ENCODE measurements at regions not wholly inside any gene's neighbourhood (a gene's known extent, or its start where the extent isn't known, plus 50 kb on each side); places are given as distances from the start of the nearest gene placed in this dataset.

- H3K9ac ChIP-seq (ENCODE audit: low read depth, low read length, poor library complexity): no peak overlapping the region
- no peak overlapping the region for H2BK120ac ChIP-seq (ENCODE audit: low read depth, low read length)
- no peak overlapping the region for H3K4me2 ChIP-seq (ENCODE audit: insufficient read depth, low read length, poor library complexity, severe bottlenecking)
- H3K4ac ChIP-seq (ENCODE audit: low read length): no peak overlapping the region
- no peaks in the 10 kb centered on the region for H3K79me1 ChIP-seq (ENCODE audit: low read depth, low read length)
- no peak overlapping the region for H2BK5ac ChIP-seq (ENCODE audit: low read length)
- DNase-seq (ENCODE audit: low spot score): no peak
- no peaks in the 10 kb centered on the region for H3K9me3 ChIP-seq (replicated peaks in 1 of 2; ENCODE audit: control insufficient read depth in 2 of 2, insufficient read depth in 1 of 2, low read depth in 1 of 2, low read length in 2 of 2)
- no peak overlapping the region for H3K27ac ChIP-seq (replicated peaks; ENCODE audit: low read length)
- no peak overlapping the region for H3K18ac ChIP-seq (ENCODE audit: low read length)
- H3K14ac ChIP-seq (ENCODE audit: low read length): no peak overlapping the region
- H2BK15ac ChIP-seq (ENCODE audit: low read length): no peak overlapping the region
- H3K4me3 ChIP-seq (ENCODE audit: low read length in 2 of 2): no peak overlapping the region
- H4K91ac ChIP-seq (ENCODE audit: low read depth, low read length, poor library complexity): no peak overlapping the region
- no peaks in the 10 kb centered on the region for H3K27me3 ChIP-seq (ENCODE audit: control insufficient read depth in 3 of 3, insufficient read depth in 3 of 3, low read depth in 1 of 3, low read length in 3 of 3)
- H3K4me1 ChIP-seq (ENCODE audit: control insufficient read depth in 2 of 2, insufficient read depth in 1 of 2, low read depth in 1 of 2, low read length in 2 of 2): no peaks in the 10 kb centered on the region
- H3K36me3 ChIP-seq (replicated peaks in 1 of 2; ENCODE audit: control insufficient read depth in 2 of 2, insufficient read depth in 2 of 2, low read length in 2 of 2): no peaks in the 10 kb centered on the region
- no peak overlapping the region for H2BK12ac ChIP-seq (ENCODE audit: low read length)
- H4K8ac ChIP-seq (ENCODE audit: low read depth, low read length): no peak overlapping the region
- H2AK5ac ChIP-seq (ENCODE audit: low read depth, low read length): no peak overlapping the region
- no peak overlapping the region for H3K23ac ChIP-seq (ENCODE audit: low read depth, low read length, poor library complexity)
- H2AFZ ChIP-seq (ENCODE audit: low read length): no peak overlapping the region
- no CpG with 5 or more reads among the region's 3 CpGs for WGBS, 2 donors (ENCODE audit: extremely low coverage in 2 of 2, insufficient read length in 2 of 2, insufficient replicate concordance in 1 of 2)
Observed at GRCh38 chr5:24068524-24068923, 561.1 kb downstream of the PRDM9 start.

GRCh38 chr5:24073107-24073506 is 565.7 kb downstream of the PRDM9 start:
- Histone ChIP-seq H2AK5ac (ENCODE audit: low read depth, low read length) (no peak overlapping the region), H3K27me3 (ENCODE audit: control insufficient read depth in 3 of 3, insufficient read depth in 3 of 3, low read depth in 1 of 3, low read length in 3 of 3) (no peaks in the 10 kb centered on the region), H3K4ac (ENCODE audit: low read length) (no peak overlapping the region), H4K91ac (ENCODE audit: low read depth, low read length, poor library complexity) (no peak overlapping the region), H3K9ac (ENCODE audit: low read depth, low read length, poor library complexity) (no peak overlapping the region), H3K23ac (ENCODE audit: low read depth, low read length, poor library complexity) (no peak overlapping the region), H3K9me3 (replicated peaks in 1 of 2; ENCODE audit: control insufficient read depth in 2 of 2, insufficient read depth in 1 of 2, low read depth in 1 of 2, low read length in 2 of 2) (no peaks in the 10 kb centered on the region), H2BK15ac (ENCODE audit: low read length) (no peak overlapping the region), H4K8ac (ENCODE audit: low read depth, low read length) (no peak overlapping the region), H2BK5ac (ENCODE audit: low read length) (no peak overlapping the region), H3K36me3 (replicated peaks in 1 of 2; ENCODE audit: control insufficient read depth in 2 of 2, insufficient read depth in 2 of 2, low read length in 2 of 2) (no peaks in the 10 kb centered on the region), H3K14ac (ENCODE audit: low read length) (no peak overlapping the region), H2BK120ac (ENCODE audit: low read depth, low read length) (no peak overlapping the region), H3K79me1 (ENCODE audit: low read depth, low read length) (no peaks in the 10 kb centered on the region), H3K18ac (ENCODE audit: low read length) (no peak overlapping the region), H3K27ac (replicated peaks; ENCODE audit: low read length) (no peak overlapping the region), H2BK12ac (ENCODE audit: low read length) (no peak overlapping the region), H3K4me2 (ENCODE audit: insufficient read depth, low read length, poor library complexity, severe bottlenecking) (no peak overlapping the region), H3K4me1 (ENCODE audit: control insufficient read depth in 2 of 2, insufficient read depth in 1 of 2, low read depth in 1 of 2, low read length in 2 of 2) (no peaks in the 10 kb centered on the region), H2AFZ (ENCODE audit: low read length) (no peak overlapping the region), H3K4me3 (ENCODE audit: low read length in 2 of 2) (no peak overlapping the region)
- DNase-seq (ENCODE audit: low spot score): no peak
- no CpG with 5 or more reads among the region's 4 CpGs for WGBS, 2 donors (ENCODE audit: extremely low coverage in 2 of 2, insufficient read length in 2 of 2, insufficient replicate concordance in 1 of 2)

- no peak overlapping the region for H3K4ac ChIP-seq (ENCODE audit: low read length)
- H3K14ac ChIP-seq (ENCODE audit: low read length): no peak overlapping the region
- H3K79me1 ChIP-seq (ENCODE audit: low read depth, low read length): no peaks in the 10 kb centered on the region
- no peak overlapping the region for H4K91ac ChIP-seq (ENCODE audit: low read depth, low read length, poor library complexity)
- H4K8ac ChIP-seq (ENCODE audit: low read depth, low read length): no peak overlapping the region
- H3K18ac ChIP-seq (ENCODE audit: low read length): no peak overlapping the region
- no peak overlapping the region for H2AFZ ChIP-seq (ENCODE audit: low read length)
- no CpG with 5 or more reads among the region's 2 CpGs for WGBS, 2 donors (ENCODE audit: extremely low coverage in 2 of 2, insufficient read length in 2 of 2, insufficient replicate concordance in 1 of 2)
- no peak overlapping the region for H3K27ac ChIP-seq (replicated peaks; ENCODE audit: low read length)
- no peaks in the 10 kb centered on the region for H3K27me3 ChIP-seq (ENCODE audit: control insufficient read depth in 3 of 3, insufficient read depth in 3 of 3, low read depth in 1 of 3, low read length in 3 of 3)
- DNase-seq (ENCODE audit: low spot score): no peak
- H3K4me3 ChIP-seq (ENCODE audit: low read length in 2 of 2): no peak overlapping the region
- no peaks in the 10 kb centered on the region for H3K9me3 ChIP-seq (replicated peaks in 1 of 2; ENCODE audit: control insufficient read depth in 2 of 2, insufficient read depth in 1 of 2, low read depth in 1 of 2, low read length in 2 of 2)
- H3K36me3 ChIP-seq (replicated peaks in 1 of 2; ENCODE audit: control insufficient read depth in 2 of 2, insufficient read depth in 2 of 2, low read length in 2 of 2): no peaks in the 10 kb centered on the region
- no peak overlapping the region for H3K23ac ChIP-seq (ENCODE audit: low read depth, low read length, poor library complexity)
- no peak overlapping the region for H2BK15ac ChIP-seq (ENCODE audit: low read length)
- no peak overlapping the region for H3K4me2 ChIP-seq (ENCODE audit: insufficient read depth, low read length, poor library complexity, severe bottlenecking)
- no peaks in the 10 kb centered on the region for H3K4me1 ChIP-seq (ENCODE audit: control insufficient read depth in 2 of 2, insufficient read depth in 1 of 2, low read depth in 1 of 2, low read length in 2 of 2)
- no peak overlapping the region for H2BK120ac ChIP-seq (ENCODE audit: low read depth, low read length)
- H2AK5ac ChIP-seq (ENCODE audit: low read depth, low read length): no peak overlapping the region
- no peak overlapping the region for H3K9ac ChIP-seq (ENCODE audit: low read depth, low read length, poor library complexity)
- H2BK5ac ChIP-seq (ENCODE audit: low read length): no peak overlapping the region
- no peak overlapping the region for H2BK12ac ChIP-seq (ENCODE audit: low read length)
Observed at GRCh38 chr5:24080046-24080445, 564.7 kb downstream of the CDH10 start.

- Histone ChIP-seq H3K4me1 (ENCODE audit: control insufficient read depth in 2 of 2, insufficient read depth in 1 of 2, low read depth in 1 of 2, low read length in 2 of 2) (no peaks in the 10 kb centered on the region), H3K9ac (ENCODE audit: low read depth, low read length, poor library complexity) (no peak overlapping the region), H3K27me3 (ENCODE audit: control insufficient read depth in 3 of 3, insufficient read depth in 3 of 3, low read depth in 1 of 3, low read length in 3 of 3) (no peaks in the 10 kb centered on the region), H4K91ac (ENCODE audit: low read depth, low read length, poor library complexity) (no peak overlapping the region), H3K4ac (ENCODE audit: low read length) (no peak overlapping the region), H2BK12ac (ENCODE audit: low read length) (no peak overlapping the region), H3K23ac (ENCODE audit: low read depth, low read length, poor library complexity) (no peak overlapping the region), H2AK5ac (ENCODE audit: low read depth, low read length) (no peak overlapping the region), H3K18ac (ENCODE audit: low read length) (no peak overlapping the region), H3K27ac (replicated peaks; ENCODE audit: low read length) (no peak overlapping the region), H3K9me3 (replicated peaks in 1 of 2; ENCODE audit: control insufficient read depth in 2 of 2, insufficient read depth in 1 of 2, low read depth in 1 of 2, low read length in 2 of 2) (no peaks in the 10 kb centered on the region), H3K79me1 (ENCODE audit: low read depth, low read length) (no peaks in the 10 kb centered on the region), H3K4me3 (ENCODE audit: low read length in 2 of 2) (no peak overlapping the region), H3K4me2 (ENCODE audit: insufficient read depth, low read length, poor library complexity, severe bottlenecking) (no peak overlapping the region), H2BK5ac (ENCODE audit: low read length) (no peak overlapping the region), H3K14ac (ENCODE audit: low read length) (no peak overlapping the region), H2AFZ (ENCODE audit: low read length) (no peak overlapping the region), H2BK15ac (ENCODE audit: low read length) (no peak overlapping the region), H4K8ac (ENCODE audit: low read depth, low read length) (no peak overlapping the region), H3K36me3 (replicated peaks in 1 of 2; ENCODE audit: control insufficient read depth in 2 of 2, insufficient read depth in 2 of 2, low read length in 2 of 2) (no peaks in the 10 kb centered on the region), H2BK120ac (ENCODE audit: low read depth, low read length) (no peak overlapping the region)
- no CpG with 5 or more reads among the region's 8 CpGs for WGBS, 2 donors (ENCODE audit: extremely low coverage in 2 of 2, insufficient read length in 2 of 2, insufficient replicate concordance in 1 of 2)
- DNase-seq (ENCODE audit: low spot score): peak; percentile 5
Observed at GRCh38 chr5:24094081-24094679, 550.6 kb downstream of the CDH10 start.
